Effector CD8-positive, alpha-beta T cell (primary cell): ENCODE measurements at regions not wholly inside any gene's neighbourhood (a gene's known extent, or its start where the extent isn't known, plus 50 kb on each side); places are given as distances from the start of the nearest gene placed in this dataset.
"Not testable (repeated sequence)": the region's sequence is repeated elsewhere in the genome, so short reads cannot be mapped to it uniquely, and the experiment has no call there.

Experiments
- DNase-seq: peaks from one replicate; lab custom pipeline; 2025; lab: John Stamatoyannopoulos, UW

DNA sequence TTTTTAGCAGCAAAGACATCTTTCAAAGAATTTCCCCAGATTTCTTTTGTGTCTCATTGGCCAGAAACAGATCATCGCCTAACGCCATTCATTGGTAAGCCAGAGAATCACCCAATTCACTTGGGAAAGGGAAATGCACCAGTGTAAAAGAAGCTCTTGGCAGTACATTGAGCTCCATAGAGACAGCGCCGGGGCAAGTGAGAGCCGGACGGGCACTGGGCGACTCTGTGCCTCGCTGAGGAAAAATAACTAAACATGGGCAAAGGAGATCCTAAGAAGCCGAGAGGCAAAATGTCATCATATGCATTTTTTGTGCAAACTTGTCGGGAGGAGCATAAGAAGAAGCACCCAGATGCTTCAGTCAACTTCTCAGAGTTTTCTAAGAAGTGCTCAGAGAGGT, 630.6 kb upstream of the ZNF385D start:
- peak; percentile 9 for DNase-seq

DNA sequence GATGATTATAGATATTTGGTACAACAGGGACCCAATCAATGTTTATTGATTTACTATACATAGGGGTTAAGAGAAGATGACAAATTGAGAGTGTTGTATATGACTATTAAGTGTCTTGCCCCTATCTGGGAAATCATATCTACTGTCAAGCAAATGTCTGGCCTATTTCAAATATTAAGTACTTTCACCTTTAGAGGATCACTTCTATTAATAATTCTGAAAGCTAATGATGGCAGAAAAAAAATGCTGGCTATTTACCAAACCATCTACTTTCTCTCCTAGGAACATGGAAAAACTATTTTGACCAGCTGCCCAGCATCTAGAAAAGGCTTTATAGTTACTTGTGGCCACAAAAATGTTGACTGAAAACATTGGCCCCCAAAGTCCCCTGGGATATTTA, 632.3 kb upstream of the ZNF385D start:
- DNase-seq, result no peak

DNA sequence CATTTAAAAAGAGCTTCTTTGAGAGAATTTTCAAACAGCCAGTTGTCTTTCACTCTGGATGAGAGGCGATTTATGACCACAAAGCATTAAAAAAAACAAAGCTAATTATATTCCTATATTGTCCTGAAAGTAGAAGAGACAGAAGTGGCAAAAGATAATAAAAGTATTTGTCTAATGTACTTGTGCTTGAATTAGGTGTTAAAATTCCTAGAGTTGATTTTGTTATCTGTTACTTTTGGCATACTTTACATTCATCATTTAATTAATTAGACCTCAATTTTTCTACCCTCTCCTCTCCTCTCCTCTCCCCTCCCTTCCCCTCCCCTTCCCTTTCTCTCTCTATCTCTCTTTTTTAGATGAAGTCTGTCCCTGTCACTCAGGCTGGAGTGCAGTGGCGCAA, 635.1 kb upstream of the ZNF385D start:
- no peak for DNase-seq

DNA sequence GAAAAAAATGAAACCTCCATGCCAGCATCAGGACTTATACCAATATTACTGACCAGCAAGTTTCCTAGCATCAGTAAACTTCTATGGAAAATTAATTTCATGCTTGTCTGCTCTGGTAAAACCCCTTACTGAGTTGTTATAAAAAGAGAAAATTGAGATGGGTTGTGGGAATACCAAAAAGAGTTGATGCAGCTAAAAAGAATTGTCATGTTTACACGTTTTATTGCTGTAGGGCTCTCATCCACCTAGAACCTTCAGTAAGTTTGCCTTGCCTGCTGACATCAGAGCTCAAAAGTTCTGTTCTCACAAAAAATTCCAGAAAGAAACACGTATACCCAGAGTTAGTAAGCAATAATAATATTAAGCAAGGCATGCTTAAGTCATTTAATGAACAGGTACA, 641.3 kb upstream of the ZNF385D start:
- no peak for DNase-seq

DNA sequence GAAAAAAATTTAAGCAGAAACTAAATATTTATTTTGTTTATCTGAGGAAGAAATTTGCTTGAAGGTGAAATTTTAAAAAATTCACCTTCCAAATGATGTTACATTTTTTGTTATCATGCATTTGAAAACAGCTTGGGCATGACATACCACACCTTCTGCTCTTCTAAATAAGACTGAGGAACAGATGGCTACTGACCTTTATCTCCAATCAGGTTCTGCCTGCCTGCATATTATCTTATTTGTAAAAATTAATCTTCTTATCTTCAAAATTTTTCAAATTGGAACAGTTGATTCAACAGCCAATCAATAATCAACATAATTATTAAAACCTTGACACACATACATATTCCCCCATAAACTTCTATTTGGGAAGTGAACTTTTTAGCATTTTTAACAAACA, 641.8 kb upstream of the ZNF385D start:
- no peak for DNase-seq

DNA sequence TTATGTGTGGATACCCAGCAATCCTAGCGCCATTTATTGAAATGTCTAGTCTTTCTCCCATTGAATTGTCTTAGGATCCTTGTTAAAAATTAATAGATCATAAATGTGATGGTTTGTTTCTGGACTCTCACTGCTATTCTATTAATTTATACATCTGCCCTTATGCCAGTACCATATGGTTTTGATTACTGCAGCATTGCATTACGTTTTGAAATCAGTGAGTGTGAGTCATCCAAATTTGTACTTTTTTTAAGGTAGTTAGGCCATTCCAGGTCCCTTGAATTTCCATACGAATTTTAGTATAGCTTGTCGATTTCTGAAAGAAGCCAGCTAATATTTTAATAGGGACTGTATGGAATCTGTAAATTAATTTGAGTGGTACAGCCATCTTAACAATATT, 648.6 kb upstream of the ZNF385D start:
- DNase-seq, result no peak

DNA sequence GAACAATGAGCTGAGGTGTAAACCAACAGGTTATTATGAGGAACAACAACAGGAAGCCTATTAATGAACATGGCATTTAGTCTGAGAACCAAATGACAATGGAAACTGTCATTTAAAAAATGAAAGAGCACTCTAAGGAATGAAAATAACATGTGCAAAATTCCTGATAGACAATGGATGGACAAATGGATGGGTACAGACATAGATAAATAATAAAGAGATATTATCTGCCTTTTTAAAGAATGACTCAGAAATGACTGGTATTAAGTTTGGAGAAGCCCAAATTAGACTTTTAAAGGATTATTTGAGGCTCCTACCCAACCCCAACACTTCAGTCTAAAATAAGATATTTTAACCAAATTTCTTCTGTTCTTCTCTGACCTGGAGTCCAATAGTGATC, 650.5 kb upstream of the ZNF385D start:
- DNase-seq, result no peak

DNA sequence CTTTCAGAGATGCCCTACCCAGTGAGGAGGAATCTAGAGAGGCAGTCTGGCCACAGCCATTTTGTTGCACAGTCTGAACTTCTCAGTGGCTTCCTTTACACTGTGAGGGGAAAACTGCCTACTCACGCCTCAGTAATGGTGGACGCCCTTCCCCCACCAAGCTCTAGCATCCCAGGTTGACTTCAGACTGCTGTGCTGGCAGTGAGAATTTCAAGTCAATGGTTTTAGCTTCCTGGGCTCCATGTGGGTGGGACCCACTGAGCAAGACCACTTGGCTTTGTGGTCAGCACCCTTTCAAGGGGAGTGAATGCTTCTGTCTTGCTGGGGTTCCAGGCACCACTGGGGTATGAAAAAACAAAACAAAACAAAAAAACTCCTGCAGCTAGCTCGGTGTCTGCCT, 663.2 kb upstream of the ZNF385D start:
- DNase-seq, result no peak

DNA sequence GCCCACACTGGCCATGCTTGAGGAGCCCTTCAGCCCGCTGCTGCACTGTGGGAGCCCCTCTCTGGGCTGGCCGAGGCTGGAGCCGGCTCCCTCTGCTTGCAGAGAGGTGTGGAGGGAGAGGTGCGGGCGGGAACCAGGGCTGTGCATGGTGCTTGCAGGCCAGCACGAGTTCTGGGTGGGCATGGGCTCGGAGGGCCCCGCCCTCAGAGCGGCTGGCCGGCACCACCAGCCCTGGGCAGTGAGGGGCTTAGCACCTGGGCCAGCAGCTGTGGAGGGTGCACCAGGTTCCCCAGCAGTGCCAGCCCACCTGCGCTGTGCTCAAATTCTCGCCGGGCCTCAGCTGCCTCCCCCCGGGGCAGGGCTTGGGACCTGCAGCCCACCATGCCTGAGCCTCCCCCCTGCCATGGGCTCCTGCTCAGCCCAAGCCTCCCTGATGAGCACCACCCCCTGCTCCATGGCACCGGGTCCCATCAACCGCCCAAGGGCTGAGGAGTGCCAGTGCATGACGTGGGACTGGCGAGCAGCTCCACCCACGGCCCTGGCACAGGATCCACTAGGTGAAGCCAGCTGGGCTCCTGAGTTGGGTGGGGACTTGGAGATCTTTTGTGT, 665.9 kb upstream of the ZNF385D start:
- not testable (repeated sequence) for DNase-seq

DNA sequence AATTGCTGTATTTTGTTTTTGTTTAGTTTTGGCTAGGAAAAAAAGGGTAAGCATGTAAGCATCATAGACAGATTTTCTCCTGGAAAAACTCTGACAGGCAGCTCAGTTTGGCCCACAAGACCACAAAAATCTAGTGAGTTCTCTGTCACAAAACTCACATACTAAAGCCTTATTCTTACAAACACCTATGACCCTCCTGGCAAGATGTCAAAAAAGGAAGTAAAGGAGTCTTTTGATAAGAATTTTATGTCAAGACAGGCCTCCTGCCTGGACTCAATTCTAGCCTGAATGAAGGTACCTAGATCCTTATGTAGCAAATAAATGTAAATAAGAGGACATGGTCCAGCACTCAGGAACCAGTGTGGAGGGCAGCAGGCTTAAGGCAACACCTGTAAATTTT, 668.3 kb upstream of the ZNF385D start:
- no peak for DNase-seq

DNA sequence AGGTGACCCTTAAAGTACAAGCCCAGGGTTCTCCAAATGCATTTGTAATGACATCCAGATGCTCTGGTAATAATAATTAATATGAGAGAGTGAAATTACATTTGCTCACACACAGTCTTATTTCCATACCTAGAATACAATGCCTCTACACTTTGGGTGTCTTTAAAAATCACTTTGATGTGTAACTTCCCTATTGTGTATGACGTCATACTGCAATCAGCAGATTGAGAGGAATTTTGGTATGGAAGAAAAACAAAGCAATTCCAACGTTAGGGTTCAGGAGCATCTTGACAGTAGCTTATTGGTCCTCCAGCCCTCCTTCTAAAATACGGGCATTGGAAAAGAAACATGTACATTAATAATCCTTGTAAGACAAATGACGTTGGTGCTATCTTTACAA, 670.6 kb upstream of the ZNF385D start:
- no peak for DNase-seq

DNA sequence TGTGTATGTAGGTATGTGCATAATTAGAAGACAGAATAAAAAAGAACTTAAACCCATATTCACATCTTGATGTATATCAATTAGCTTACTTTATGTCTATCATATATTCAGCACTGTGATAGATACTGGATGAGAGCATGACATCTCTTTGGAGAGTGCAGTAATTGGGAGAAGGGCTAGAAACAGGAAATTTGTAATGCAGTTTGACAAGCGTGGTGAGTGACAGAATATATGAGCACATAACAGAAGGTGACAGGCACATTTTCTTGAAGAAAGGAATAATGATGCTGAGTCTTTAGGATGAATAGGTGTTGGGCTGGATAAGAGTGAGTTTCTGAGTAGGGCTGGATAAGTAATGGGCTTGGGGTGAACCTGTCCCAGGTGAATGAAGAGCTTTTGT, 680.3 kb upstream of the ZNF385D start:
- DNase-seq, result no peak

DNA sequence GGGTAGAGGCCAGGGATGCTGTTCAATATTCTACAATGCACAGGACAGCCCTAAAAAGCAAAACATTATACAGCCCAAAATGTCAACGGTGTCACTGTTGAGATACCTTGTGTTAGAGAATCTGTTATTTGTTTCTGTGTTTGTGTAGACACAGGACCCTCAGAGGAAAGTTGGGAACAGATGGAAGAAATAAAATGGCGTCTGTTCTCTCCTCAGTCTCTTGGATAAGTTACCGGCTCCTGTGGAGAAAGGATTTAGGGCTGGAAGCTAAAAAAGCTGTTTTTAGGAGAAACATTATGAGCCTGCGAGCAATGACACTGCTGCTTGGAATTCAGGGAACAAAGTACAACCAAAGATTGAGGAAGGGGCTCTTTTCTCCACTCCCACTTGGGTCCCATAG, 688.6 kb upstream of the ZNF385D start:
- DNase-seq, result no peak

DNA sequence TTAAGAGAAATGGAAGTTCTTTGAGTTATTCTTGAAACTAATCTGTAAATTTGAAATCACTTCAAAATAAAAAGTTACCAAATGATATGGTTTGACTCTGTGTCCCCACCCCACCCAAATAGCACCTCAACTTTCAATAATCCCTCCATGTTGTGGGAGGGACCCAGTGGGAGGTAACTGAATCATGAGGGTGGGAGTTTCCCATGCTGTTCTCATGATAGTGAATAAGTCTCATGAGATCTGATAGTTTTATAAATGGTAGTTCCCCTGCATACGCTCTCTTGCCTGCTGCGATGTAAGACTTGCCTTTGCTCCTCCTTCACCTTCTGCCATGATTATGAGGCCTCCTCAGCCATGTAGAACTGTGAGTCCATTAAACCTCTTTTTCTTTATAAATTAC, 690.7 kb upstream of the ZNF385D start:
- DNase-seq, result no peak

DNA sequence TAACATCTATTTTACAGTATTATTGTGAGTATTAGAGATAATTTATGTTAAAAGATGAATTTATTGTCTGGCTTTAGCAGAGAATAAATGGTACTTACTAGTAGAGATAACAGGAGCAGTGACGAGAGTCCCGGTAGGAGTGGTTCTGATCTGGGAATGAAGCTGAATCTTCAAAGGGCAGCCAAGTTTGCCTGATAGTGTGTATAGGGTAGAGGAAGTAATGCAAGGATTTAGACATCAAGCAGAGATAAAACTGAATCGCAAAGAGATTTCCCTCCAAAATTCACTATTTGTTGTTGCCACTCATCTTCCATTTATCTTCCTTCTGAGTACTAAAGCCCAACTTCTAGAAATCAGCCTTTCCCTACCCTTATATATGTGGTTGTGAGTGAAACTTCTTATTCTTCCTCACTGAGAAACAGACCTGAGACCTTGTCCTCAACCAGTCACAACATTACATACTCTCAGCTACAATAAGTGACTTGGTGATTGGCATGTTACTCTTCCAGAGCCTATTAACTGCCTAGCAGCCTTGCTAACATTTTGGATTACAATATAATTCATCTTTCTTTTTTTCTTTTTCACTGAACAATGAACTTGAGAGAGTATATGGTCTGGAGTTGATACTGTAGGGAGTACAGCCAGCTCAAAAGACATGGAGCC, 692.7 kb upstream of the ZNF385D start:
- DNase-seq, result no peak

DNA sequence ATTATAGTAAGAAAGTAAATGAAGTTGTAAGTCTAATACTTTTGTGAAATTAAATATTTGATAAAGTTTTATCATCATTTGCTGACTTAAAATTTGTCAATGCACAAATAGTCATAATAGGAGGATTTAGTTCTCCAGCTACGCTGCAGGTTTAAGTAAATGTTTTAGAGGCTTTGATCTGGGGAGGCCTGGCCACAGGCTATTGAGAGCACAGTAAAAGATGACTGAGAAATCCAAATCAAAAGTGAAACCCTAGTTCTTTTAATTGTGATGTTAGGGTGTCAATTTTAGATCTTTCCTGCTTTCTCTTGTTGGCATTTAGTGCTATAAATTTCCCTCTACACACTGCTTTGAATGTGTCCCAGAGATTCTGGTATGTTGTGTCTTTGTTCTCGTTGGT, 694.3 kb upstream of the ZNF385D start:
- not testable (repeated sequence) for DNase-seq

DNA sequence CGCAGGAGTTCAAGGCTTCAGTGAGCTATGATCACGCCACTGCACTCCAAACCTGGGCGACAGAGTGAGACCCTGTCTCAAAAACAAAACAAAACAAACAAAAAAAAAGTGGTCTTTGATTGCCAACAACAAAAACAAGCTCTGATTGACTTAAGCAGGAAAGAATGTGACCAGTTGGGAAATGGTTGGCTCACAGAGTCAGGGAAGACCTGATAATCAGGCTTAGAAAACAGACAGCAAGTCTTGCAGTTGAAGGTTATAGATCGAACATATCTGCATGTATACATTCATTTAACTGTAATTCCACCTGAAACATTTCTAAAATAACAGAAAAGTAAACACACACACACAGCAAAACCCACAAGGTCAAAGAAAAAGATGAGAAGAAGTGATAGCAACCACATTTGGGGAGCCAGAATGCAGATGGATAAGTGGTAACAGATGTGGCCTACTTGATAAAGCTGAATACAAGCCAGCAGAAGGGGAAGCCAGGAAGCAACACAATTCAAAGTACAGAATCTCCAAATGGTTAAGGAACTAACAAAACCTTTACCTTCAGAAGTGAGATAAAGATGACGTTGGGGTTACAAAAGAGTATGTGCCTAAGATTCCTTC, 699.9 kb upstream of the ZNF385D start:
- DNase-seq, result no peak

DNA sequence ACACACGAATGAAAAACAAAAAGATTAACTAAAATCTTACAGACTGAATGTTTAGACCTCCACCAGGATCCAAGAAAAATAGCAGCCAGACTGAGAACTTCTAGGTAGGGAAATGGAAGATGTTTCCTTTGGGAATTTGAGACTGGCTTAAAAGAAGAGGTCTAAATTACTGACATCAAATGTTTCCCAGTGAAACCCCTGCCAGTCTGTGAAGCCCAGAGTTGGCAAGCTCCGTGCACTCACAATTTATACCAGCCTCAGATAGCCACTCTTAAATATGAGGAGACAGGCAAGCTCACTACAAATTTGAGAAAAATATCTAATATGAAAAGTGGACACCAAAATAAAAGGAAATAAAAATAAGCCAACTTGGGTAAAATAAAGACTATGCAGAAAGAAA, 700.5 kb upstream of the ZNF385D start:
- DNase-seq, result no peak

DNA sequence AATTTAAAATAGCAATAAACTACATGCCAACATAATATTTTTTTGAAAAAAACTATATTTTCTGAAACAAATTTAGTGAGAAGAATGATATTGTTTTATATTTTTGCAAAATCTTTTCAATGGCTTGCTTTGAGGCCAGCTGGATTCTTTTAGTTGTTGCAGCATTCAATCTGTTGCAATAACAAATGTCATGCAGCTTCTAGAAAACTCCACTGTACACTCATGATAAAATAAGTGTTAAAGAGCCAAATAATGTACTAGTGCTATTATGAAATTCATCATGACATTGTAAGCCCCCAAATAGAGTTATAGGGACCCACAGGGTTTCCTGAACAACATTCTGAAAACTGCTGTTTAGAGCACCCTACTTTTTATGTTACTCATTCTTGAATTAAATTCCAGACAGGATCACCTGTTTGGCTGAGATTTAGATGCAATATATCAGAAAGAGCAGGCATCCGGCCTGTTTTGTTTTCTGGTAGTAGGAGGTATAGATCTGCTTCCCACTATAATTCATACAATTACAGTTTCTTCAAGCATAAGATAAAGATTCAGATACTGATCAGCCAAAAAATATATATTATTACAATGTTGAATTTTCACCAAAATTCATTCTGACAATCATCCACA, 703.0 kb upstream of the ZNF385D start:
- DNase-seq, result no peak

DNA sequence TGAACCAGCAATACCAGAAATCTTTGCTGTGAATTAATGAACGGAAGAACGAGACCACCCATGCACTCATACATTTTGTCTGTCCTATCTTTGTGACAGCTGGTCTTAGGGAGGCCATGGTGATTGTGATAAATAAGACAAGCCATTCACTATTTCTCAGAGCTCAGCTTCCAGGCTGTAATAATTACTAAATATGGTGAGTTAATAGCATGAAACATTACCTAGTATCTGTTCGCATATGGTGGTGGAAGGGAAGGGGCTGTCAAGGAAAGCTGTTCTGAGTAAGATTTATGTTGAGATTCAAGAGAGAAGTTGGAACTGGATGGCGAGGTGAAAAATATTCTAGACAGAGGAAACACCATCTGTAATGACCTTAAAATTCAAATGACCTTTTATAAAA, 719.0 kb upstream of the ZNF385D start:
- no peak for DNase-seq

DNA sequence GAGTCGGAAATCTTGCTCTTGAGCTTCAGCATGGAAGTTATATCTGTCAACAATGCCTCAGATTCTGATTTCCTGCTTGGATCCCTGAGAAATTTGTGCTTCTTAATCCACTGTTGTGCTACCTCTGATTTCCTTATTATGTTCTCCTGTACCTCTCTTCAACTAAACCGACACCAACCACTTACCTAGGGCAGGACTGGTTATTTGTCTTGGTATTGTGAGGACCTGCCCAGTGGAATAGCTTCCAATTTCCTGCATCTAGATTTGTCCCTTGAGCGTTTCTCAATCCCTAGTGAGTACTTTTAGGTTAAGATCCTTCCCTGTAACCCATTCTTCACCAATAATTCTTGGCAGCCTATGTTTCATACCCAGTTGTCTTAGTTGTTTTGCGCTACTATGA, 720.5 kb upstream of the ZNF385D start:
- DNase-seq, result no peak

DNA sequence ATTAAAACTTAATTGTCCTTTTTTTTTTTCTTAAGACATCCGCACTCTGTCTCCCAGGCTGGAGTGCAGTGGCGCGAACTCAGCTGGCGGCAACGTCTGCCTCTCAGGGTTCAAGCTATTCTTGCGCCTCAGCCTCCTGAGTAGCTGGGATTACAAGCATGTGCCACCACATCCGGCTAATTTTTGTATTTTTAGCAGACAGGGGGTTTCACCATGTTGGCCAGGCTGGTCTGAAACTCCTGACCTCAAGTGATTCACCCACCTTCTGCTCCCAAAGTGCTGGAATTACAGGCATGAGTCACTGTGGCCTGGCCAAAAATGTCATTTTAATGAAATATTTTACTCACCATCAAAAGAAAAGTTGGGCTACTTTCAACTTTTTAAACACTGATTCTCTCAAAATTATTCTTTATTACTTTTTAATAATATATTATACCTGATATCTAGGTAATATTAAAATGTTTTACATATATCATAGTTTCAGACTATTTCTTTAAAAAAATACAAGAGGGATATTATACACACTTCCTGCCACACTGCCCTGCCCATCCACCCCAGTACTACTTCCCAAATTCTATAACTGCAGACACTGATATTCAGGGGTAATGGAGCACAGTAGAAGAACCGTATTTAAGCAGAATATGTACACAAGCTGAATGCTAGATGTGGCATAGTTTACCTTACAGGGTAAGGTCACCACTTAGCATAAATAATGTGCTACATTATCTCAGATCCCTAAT, 723.9 kb upstream of the ZNF385D start:
- DNase-seq, result no peak
